HEK293 (cell line): ENCODE measurements at regions not wholly inside any gene's neighbourhood (a gene's known extent, or its start where the extent isn't known, plus 50 kb on each side); places are given as distances from the start of the nearest gene placed in this dataset.

Experiments used
- YY1 ChIP-seq: fragments of 450-650 bp; formaldehyde crosslinking; IDR thresholded peaks from 2 replicates; pipeline ENCODE4 v1.5.1; 2018; ENCODE audit warnings: missing biosample characterization, missing genetic modification characterization
- ZEB2 ChIP-seq: fragments of 450-650 bp; formaldehyde crosslinking; IDR thresholded peaks from 2 replicates; pipeline ENCODE4 v1.5.1; 2016; ENCODE audit warnings: missing biosample characterization, missing genetic modification characterization
- ZNF274 ChIP-seq, 2 experiments: fragments of 200-500 bp in 1 of 2; fragments of 450-650 bp in 1 of 2; sonication (Bioruptor generic) in 1 of 2; formaldehyde crosslinking in 1 of 2; IDR thresholded peaks; 2 replicates each; pipeline versions ENCODE4 v1.5.1 to v1.6.1; 2014 to 2016; ENCODE audit warnings: borderline replicate concordance in 1 of 2, inconsistent platforms in 1 of 2, low read length in 1 of 2, missing biosample characterization in 1 of 2, missing genetic modification characterization in 1 of 2
- ZNF76 ChIP-seq: fragments of 450-650 bp; formaldehyde crosslinking; IDR thresholded peaks from 2 replicates; pipeline ENCODE4; 2016; ENCODE audit warnings: low read depth, missing biosample characterization, missing genetic modification characterization, borderline replicate concordance
- TF ChIP-seq, protein P1 (sequence below): fragments of 450-650 bp; formaldehyde crosslinking; IDR thresholded peaks from 2 replicates; pipeline ENCODE4 v1.5.1; 2016; ENCODE audit warnings: missing biosample characterization, missing genetic modification characterization
- TF ChIP-seq, protein P2 (sequence below): fragments of 450-650 bp; formaldehyde crosslinking; IDR thresholded peaks from 2 replicates; pipeline ENCODE4 v1.5.1; 2016; ENCODE audit warnings: missing biosample characterization, missing genetic modification characterization
- TF ChIP-seq, protein P3 (sequence below): fragments of 450-650 bp; formaldehyde crosslinking; IDR thresholded peaks from 2 replicates; pipeline ENCODE4 v1.5.1; 2016; ENCODE audit warnings: missing biosample characterization, missing genetic modification characterization

- TF ChIP-seq, protein P1, sequence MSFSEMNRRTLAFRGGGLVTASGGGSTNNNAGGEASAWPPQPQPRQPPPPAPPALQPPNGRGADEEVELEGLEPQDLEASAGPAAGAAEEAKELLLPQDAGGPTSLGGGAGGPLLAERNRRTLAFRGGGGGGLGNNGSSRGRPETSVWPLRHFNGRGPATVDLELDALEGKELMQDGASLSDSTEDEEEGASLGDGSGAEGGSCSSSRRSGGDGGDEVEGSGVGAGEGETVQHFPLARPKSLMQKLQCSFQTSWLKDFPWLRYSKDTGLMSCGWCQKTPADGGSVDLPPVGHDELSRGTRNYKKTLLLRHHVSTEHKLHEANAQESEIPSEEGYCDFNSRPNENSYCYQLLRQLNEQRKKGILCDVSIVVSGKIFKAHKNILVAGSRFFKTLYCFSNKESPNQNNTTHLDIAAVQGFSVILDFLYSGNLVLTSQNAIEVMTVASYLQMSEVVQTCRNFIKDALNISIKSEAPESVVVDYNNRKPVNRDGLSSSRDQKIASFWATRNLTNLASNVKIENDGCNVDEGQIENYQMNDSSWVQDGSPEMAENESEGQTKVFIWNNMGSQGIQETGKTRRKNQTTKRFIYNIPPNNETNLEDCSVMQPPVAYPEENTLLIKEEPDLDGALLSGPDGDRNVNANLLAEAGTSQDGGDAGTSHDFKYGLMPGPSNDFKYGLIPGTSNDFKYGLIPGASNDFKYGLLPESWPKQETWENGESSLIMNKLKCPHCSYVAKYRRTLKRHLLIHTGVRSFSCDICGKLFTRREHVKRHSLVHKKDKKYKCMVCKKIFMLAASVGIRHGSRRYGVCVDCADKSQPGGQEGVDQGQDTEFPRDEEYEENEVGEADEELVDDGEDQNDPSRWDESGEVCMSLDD (tag by site-specific recombination), result no peak
- no peak for TF ChIP-seq ZNF76
- TF ChIP-seq YY1, result no peak
- no peak for TF ChIP-seq ZEB2
- TF ChIP-seq, protein P2, sequence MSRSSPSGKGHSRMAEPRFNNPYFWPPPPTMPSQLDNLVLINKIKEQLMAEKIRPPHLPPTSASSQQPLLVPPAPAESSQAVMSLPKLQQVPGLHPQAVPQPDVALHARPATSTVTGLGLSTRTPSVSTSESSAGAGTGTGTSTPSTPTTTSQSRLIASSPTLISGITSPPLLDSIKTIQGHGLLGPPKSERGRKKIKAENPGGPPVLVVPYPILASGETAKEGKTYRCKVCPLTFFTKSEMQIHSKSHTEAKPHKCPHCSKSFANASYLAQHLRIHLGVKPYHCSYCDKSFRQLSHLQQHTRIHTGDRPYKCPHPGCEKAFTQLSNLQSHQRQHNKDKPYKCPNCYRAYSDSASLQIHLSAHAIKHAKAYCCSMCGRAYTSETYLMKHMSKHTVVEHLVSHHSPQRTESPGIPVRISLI, result no peak
- no peak for TF ChIP-seq ZNF274 (IDR thresholded peaks at IDR 0.05; ENCODE audit: low read length)
- TF ChIP-seq ZNF274 (tag by site-specific recombination; IDR thresholded peaks at IDR 0.05; ENCODE audit: borderline replicate concordance), result no peak
- TF ChIP-seq, protein P3, sequence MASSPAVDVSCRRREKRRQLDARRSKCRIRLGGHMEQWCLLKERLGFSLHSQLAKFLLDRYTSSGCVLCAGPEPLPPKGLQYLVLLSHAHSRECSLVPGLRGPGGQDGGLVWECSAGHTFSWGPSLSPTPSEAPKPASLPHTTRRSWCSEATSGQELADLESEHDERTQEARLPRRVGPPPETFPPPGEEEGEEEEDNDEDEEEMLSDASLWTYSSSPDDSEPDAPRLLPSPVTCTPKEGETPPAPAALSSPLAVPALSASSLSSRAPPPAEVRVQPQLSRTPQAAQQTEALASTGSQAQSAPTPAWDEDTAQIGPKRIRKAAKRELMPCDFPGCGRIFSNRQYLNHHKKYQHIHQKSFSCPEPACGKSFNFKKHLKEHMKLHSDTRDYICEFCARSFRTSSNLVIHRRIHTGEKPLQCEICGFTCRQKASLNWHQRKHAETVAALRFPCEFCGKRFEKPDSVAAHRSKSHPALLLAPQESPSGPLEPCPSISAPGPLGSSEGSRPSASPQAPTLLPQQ, result no peak
Measured at GRCh38 chr9:135326141-135326540, 153.4 kb upstream of the PPP1R26 start.
